Endothelial cell of umbilical vein (primary cell): ENCODE measurements at regions not wholly inside any gene's neighbourhood (a gene's known extent, or its start where the extent isn't known, plus 50 kb on each side); places are given as distances from the start of the nearest gene placed in this dataset.

ENCODE experiments used
- BruUV-seq: library from RNA; stranded (reverse); fragments of 400-500 nt; replicated peaks from 2 replicates; lab custom pipeline; 2021; lab: Mats Ljungman, UMichigan
- CTCF ChIA-PET: fragments of 300-600, 350-600 bp; sonication (Branson Sonifier 250); formaldehyde crosslinking; loops from one replicate; lab custom pipeline; 2021; ENCODE audit warnings: antibody characterized with exemption, inconsistent platforms; lab: Charles Lee
- POLR2A ChIA-PET: fragments of 300-600, 350-600 bp; sonication (Branson Sonifier 250); formaldehyde crosslinking; loops from one replicate; lab custom pipeline; 2021; ENCODE audit warnings: antibody characterized with exemption, inconsistent platforms; lab: Charles Lee
- DNase-seq: peaks from one replicate; pipeline ENCODE4 v3.0.0-alpha.2; 2011; ENCODE audit warnings: low read depth, low spot score
- FAIRE-seq: peaks from 2 replicates; lab custom pipeline; 2011; peaks lifted over from hg19 to GRCh38; lab: Jason Lieb, UNC
- H2AFZ ChIP-seq: 2 replicates; pipeline ENCODE4 v1.6.0; 2012; ENCODE audit warnings: low read depth, low read length, control low read depth, inconsistent platforms
- H3K27ac ChIP-seq: 2 replicates; pipeline ENCODE4 v1.5.1; 2011; ENCODE audit warnings: low read depth, mild to moderate bottlenecking, control low read depth, low read length, moderate library complexity; ENCODE audit not compliant: insufficient read depth
- H3K27me3 ChIP-seq, 2 experiments: 2 replicates each; pipeline versions ENCODE4 v1.6.0 to v1.6.1; 2011; ENCODE audit warnings: low read length in 2 of 2, mixed read lengths in 1 of 2; ENCODE audit not compliant: control insufficient read depth in 2 of 2, insufficient read depth in 2 of 2
- H3K36me3 ChIP-seq, 2 experiments: 2 replicates in 1 of 2; 3 replicates in 1 of 2; pipeline ENCODE4 v1.5.1; 2011; ENCODE audit warnings: low read length in 2 of 2, mild to moderate bottlenecking in 1 of 2, moderate library complexity in 1 of 2; ENCODE audit not compliant: control insufficient read depth in 2 of 2, insufficient read depth in 2 of 2; ENCODE audit errors: extremely low read depth in 1 of 2
- H3K4me1 ChIP-seq: 3 replicates; pipeline ENCODE4 v1.5.1; 2011; ENCODE audit warnings: mild to moderate bottlenecking, low read length; ENCODE audit not compliant: control insufficient read depth, insufficient read depth; ENCODE audit errors: extremely low read depth
- H3K4me2 ChIP-seq: 2 replicates; pipeline ENCODE4 v1.6.1; 2011; ENCODE audit warnings: low read length, control low read depth, mixed read lengths; ENCODE audit not compliant: insufficient read depth
- H3K4me3 ChIP-seq, 3 experiments: fragments of 200-600 bp in 1 of 3; sonication (generic), shearing (Covaris generic) in 1 of 3; replicated peaks in 1 of 3; 2 replicates each; pipeline ENCODE4 v1.5.1; 2011 to 2016; ENCODE audit warnings: control low read depth in 3 of 3, low read length in 3 of 3, mild to moderate bottlenecking in 2 of 3, inconsistent platforms in 1 of 3, low read depth in 1 of 3, moderate library complexity in 1 of 3; ENCODE audit not compliant: insufficient read depth in 1 of 3
- H3K79me2 ChIP-seq: 2 replicates; pipeline ENCODE4 v1.6.0; 2012; ENCODE audit warnings: low read length, inconsistent platforms; ENCODE audit not compliant: control insufficient read depth, insufficient read depth
- H3K9ac ChIP-seq: replicated peaks from 2 replicates; pipeline ENCODE3; 2011; ENCODE audit warnings: low read length, control low read depth; ENCODE audit not compliant: insufficient read depth; ENCODE audit errors: extremely low read depth
- H3K9me1 ChIP-seq: replicated peaks from 3 replicates; pipeline ENCODE4 v1.6.0; 2011; ENCODE audit warnings: mild to moderate bottlenecking, low read length; ENCODE audit not compliant: control insufficient read depth, insufficient read depth; ENCODE audit errors: extremely low read depth
- H3K9me3 ChIP-seq: replicated peaks from 2 replicates; pipeline ENCODE4 v1.5.1; 2012; ENCODE audit warnings: low read length, inconsistent platforms; ENCODE audit not compliant: control insufficient read depth, insufficient read depth
- H4K20me1 ChIP-seq: replicated peaks from 2 replicates; pipeline ENCODE3; 2011; ENCODE audit warnings: mild to moderate bottlenecking, low read length; ENCODE audit not compliant: control insufficient read depth, insufficient read depth; ENCODE audit errors: extremely low read depth
- EZH2 ChIP-seq: IDR thresholded peaks from 2 replicates; pipeline ENCODE4 v1.6.1; 2012; ENCODE audit warnings: borderline replicate concordance, low read depth, mild to moderate bottlenecking, moderate library complexity, low read length, inconsistent platforms; ENCODE audit not compliant: severe bottlenecking
- FOS ChIP-seq: IDR thresholded peaks from 2 replicates; pipeline ENCODE4 v1.6.1; 2011; ENCODE audit warnings: mild to moderate bottlenecking, low read length, moderate library complexity, borderline replicate concordance; ENCODE audit not compliant: insufficient read depth
- GATA2 ChIP-seq: IDR thresholded peaks from 2 replicates; pipeline ENCODE4 v1.7.0; 2011; ENCODE audit warnings: low read depth, mild to moderate bottlenecking, moderate library complexity, mixed read lengths, low read length; ENCODE audit not compliant: insufficient read length, insufficient read depth
- JUN ChIP-seq: IDR thresholded peaks from 2 replicates; pipeline ENCODE4 v1.6.1; 2011; ENCODE audit warnings: borderline replicate concordance, low read depth; ENCODE audit not compliant: insufficient read length, insufficient read depth
- MAX ChIP-seq: IDR thresholded peaks from 2 replicates; pipeline ENCODE4 v1.6.1; 2011; ENCODE audit not compliant: insufficient read depth, insufficient read length
- MYC ChIP-seq: IDR thresholded peaks from one replicate; pipeline ENCODE4 v1.6.1; 2011; ENCODE audit warnings: mild to moderate bottlenecking, low read depth, low read length
- POLR2A ChIP-seq: IDR thresholded peaks from 2 replicates; pipeline ENCODE4 v1.6.1; 2012; ENCODE audit warnings: low read depth, mild to moderate bottlenecking, control low read depth, low read length
- POLR2AphosphoS5 ChIP-seq: IDR thresholded peaks from 2 replicates; pipeline ENCODE4 v1.6.1; 2012; ENCODE audit warnings: low read depth, mild to moderate bottlenecking, control low read depth, low read length, moderate library complexity; ENCODE audit not compliant: insufficient read depth
- dilution Hi-C: fragments of 300-500 bp; cut with MboI; formaldehyde crosslinking; loops from one replicate; pipeline ENCODE4 v1.15.0; 2019; ENCODE audit warnings: low sequenced_read_pairs; ENCODE audit not compliant: extremely low pct_ligation_motif_present
- intact Hi-C: fragments of 100-400 bp; cut with micrococcal nuclease; formaldehyde crosslinking; loops from one replicate; pipeline ENCODE4 v1.10.0; 2022
- TF ChIP-seq, protein P1 (sequence below), 2 donors: IDR thresholded peaks; 1 replicate in 1 of 2; 2 replicates in 1 of 2; pipeline ENCODE4 v1.5.1; 2011; ENCODE audit warnings: low read length in 2 of 2, mild to moderate bottlenecking in 2 of 2, moderate library complexity in 2 of 2, control low read depth in 1 of 2, inconsistent platforms in 1 of 2, low read depth in 1 of 2; ENCODE audit not compliant: insufficient read depth in 1 of 2; ENCODE audit errors: extremely low read depth in 1 of 2

DNA sequence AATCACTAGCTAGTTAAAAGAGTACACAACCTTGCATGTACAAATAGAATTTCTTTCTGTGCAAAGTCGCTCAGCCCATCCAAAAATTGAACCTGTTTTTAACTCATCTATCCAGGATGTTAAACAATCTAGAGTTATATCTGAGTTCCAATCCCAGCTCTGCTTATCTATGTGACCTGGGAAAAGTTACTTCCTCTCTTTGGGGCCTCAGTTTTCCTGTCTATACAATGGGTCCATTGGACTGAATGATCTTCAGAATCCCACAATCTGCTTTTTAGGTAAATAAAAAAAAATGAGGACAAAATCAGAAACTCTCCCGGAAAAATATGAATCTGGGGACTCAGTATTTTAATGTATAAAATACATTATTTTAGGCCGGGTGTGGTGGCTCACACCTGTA is 389.5 kb upstream of the PROX1 start:
- Histone ChIP-seq H3K4me1 (no peaks in the 10 kb centered on the region), H3K9me3 (no peaks in the 10 kb centered on the region), H2AFZ (no peak overlapping the region), H4K20me1 (no peaks in the 10 kb centered on the region), H3K4me2 (no peak overlapping the region), H3K9me1 (no peaks in the 10 kb centered on the region), H3K27ac (no peak overlapping the region), H3K4me3 (no peak overlapping the region), H3K79me2 (no peaks in the 10 kb centered on the region), H3K27me3 (no peaks in the 10 kb centered on the region), H3K36me3 (no peaks in the 10 kb centered on the region), H3K9ac (no peak overlapping the region)
- ChIA-PET POLR2A (no interaction called here), CTCF (no interaction called here)
- dilution Hi-C loops: no loop called here
- TF ChIP-seq MYC (no peak), JUN (no peak), GATA2 (no peak), POLR2AphosphoS5 (no peak), POLR2A (no peak), EZH2 (no peak), MAX (no peak), FOS (no peak)
- TF ChIP-seq, protein P1, sequence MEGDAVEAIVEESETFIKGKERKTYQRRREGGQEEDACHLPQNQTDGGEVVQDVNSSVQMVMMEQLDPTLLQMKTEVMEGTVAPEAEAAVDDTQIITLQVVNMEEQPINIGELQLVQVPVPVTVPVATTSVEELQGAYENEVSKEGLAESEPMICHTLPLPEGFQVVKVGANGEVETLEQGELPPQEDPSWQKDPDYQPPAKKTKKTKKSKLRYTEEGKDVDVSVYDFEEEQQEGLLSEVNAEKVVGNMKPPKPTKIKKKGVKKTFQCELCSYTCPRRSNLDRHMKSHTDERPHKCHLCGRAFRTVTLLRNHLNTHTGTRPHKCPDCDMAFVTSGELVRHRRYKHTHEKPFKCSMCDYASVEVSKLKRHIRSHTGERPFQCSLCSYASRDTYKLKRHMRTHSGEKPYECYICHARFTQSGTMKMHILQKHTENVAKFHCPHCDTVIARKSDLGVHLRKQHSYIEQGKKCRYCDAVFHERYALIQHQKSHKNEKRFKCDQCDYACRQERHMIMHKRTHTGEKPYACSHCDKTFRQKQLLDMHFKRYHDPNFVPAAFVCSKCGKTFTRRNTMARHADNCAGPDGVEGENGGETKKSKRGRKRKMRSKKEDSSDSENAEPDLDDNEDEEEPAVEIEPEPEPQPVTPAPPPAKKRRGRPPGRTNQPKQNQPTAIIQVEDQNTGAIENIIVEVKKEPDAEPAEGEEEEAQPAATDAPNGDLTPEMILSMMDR (IDR thresholded peaks at IDR 0.05; ENCODE audit: extremely low read depth in 1 of 2, insufficient read depth in 1 of 2, low read depth in 1 of 2, low read length in 2 of 2): no peak
- DNase-seq (no peak), FAIRE-seq (no peak)
- intact Hi-C loops: no loop called here
- no TSS peak for BruUV-seq
